Breast epithelium (tissue), 4 donors: ENCODE measurements at regions not wholly inside any gene's neighbourhood (a gene's known extent, or its start where the extent isn't known, plus 50 kb on each side); places are given as distances from the start of the nearest gene placed in this dataset.

Source experiments
- DNase-seq, 2 donors: peaks; one replicate each; pipeline ENCODE4 v3.0.0-alpha.2; 2019; ENCODE audit warnings: low spot score in 2 of 2
- H3K27ac ChIP-seq, 2 donors: fragments of 200-600 bp; sonication (generic) in 1 of 2; one replicate each; pipeline ENCODE4 v1.5.1; 2016 to 2019; ENCODE audit warnings: mild to moderate bottlenecking in 1 of 2
- H3K27me3 ChIP-seq, 2 donors: fragments of 200-600 bp; sonication (generic) in 1 of 2; one replicate each; pipeline versions ENCODE4 v1.5.1 to v1.6.0; 2017 to 2019; ENCODE audit warnings: control low read depth in 1 of 2, mild to moderate bottlenecking in 1 of 2
- H3K36me3 ChIP-seq: fragments of 200-600 bp; one replicate; pipeline ENCODE4 v1.5.1; 2019
- H3K4me1 ChIP-seq, 2 donors: fragments of 200-600 bp; sonication (generic); one replicate each; pipeline ENCODE4 v1.5.1; 2016 to 2019; ENCODE audit warnings: control low read depth in 1 of 2
- H3K4me3 ChIP-seq, 3 donors: fragments of 200-600 bp; sonication (generic); 1 replicate in 2 of 3; 2 replicates in 1 of 3; pipeline ENCODE4 v1.5.1; 2016 to 2019; ENCODE audit warnings: mild to moderate bottlenecking in 3 of 3, moderate library complexity in 2 of 3
- H3K9me3 ChIP-seq, 2 donors: fragments of 200-600 bp; sonication (generic) in 1 of 2; one replicate each; pipeline ENCODE4 v1.5.1; 2016 to 2019; ENCODE audit warnings: control low read depth in 1 of 2
- POLR2A ChIP-seq: fragments of 450-650 bp; IDR thresholded peaks from one replicate; pipeline ENCODE4 v1.6.1; 2016; ENCODE audit warnings: antibody characterized with exemption, mild to moderate bottlenecking, moderate library complexity
- POLR2AphosphoS5 ChIP-seq, 3 donors: sonication (generic); formaldehyde crosslinking; IDR thresholded peaks; one replicate each; pipeline ENCODE4 v1.6.1; 2017; ENCODE audit warnings: antibody characterized with exemption in 3 of 3
- intact Hi-C: fragments of 100-400 bp; cut with DNase I; formaldehyde crosslinking; loops from one replicate; pipeline ENCODE4 v1.15.1; 2023; ENCODE audit warnings: low total_unique reads
- TF ChIP-seq, protein P1 (sequence below), 3 donors: fragments of 450-650 bp; IDR thresholded peaks; one replicate each; pipeline ENCODE4 v1.5.1; 2016 to 2017; ENCODE audit warnings: antibody characterized with exemption in 3 of 3, mild to moderate bottlenecking in 3 of 3, moderate library complexity in 3 of 3

DNA sequence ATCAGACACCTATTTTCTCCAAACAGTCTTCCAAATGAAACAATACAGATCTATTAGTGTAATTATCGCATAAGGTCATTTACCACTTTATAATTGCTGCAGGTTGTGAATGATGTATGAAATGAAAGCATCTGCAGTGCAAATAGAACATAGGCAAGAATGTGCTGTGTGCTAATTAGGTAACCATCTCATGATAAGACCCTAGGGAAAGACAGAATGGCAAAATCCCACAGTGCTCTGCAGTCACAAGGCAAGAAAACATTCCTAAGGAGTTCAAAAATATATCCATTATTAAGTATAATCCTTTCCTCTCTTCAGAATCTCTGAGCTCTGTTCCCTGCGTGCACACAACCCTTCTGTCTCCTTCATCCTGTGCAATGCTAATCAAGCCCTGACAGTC, 488.1 kb downstream of the NR4A2 start:
- no peak for DNase-seq
- no peak for TF ChIP-seq POLR2A
- TF ChIP-seq, protein P1, sequence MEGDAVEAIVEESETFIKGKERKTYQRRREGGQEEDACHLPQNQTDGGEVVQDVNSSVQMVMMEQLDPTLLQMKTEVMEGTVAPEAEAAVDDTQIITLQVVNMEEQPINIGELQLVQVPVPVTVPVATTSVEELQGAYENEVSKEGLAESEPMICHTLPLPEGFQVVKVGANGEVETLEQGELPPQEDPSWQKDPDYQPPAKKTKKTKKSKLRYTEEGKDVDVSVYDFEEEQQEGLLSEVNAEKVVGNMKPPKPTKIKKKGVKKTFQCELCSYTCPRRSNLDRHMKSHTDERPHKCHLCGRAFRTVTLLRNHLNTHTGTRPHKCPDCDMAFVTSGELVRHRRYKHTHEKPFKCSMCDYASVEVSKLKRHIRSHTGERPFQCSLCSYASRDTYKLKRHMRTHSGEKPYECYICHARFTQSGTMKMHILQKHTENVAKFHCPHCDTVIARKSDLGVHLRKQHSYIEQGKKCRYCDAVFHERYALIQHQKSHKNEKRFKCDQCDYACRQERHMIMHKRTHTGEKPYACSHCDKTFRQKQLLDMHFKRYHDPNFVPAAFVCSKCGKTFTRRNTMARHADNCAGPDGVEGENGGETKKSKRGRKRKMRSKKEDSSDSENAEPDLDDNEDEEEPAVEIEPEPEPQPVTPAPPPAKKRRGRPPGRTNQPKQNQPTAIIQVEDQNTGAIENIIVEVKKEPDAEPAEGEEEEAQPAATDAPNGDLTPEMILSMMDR (IDR thresholded peaks at IDR 0.05), result no peak
- TF ChIP-seq POLR2AphosphoS5 (IDR thresholded peaks at IDR 0.05), result no peak
- Histone ChIP-seq H3K27ac (no peak overlapping the region), H3K9me3 (no peaks in the 10 kb centered on the region), H3K27me3 (no peaks in the 10 kb centered on the region), H3K4me3 (no peak overlapping the region), H3K4me1 (no peaks in the 10 kb centered on the region), H3K36me3 (no peaks in the 10 kb centered on the region)
- intact Hi-C loops, result no loop called here

GRCh38 chr2:155842103-155842502, 490.4 kb downstream of the NR4A2 start:
- H3K4me1 ChIP-seq, result no peaks in the 10 kb centered on the region
- H3K9me3 ChIP-seq, result no peaks in the 10 kb centered on the region
- no peak overlapping the region for H3K27ac ChIP-seq
- H3K36me3 ChIP-seq, result no peaks in the 10 kb centered on the region
- intact Hi-C loops, result no loop called here
- H3K4me3 ChIP-seq, result no peak overlapping the region
- no peaks in the 10 kb centered on the region for H3K27me3 ChIP-seq
- TF ChIP-seq, protein P1 (IDR thresholded peaks at IDR 0.05), result no peak
- no peak for TF ChIP-seq POLR2AphosphoS5 (IDR thresholded peaks at IDR 0.05)
- no peak for TF ChIP-seq POLR2A
- DNase-seq, result no peak

- H3K36me3 ChIP-seq, result no peaks in the 10 kb centered on the region
- intact Hi-C loops, result no loop called here
- H3K4me1 ChIP-seq, result no peaks in the 10 kb centered on the region
- no peak overlapping the region for H3K27ac ChIP-seq
- no peak for TF ChIP-seq POLR2AphosphoS5 (IDR thresholded peaks at IDR 0.05)
- TF ChIP-seq, protein P1 (IDR thresholded peaks at IDR 0.05), result no peak
- H3K9me3 ChIP-seq, result no peaks in the 10 kb centered on the region
- no peaks in the 10 kb centered on the region for H3K27me3 ChIP-seq
- H3K4me3 ChIP-seq, result no peak overlapping the region
- DNase-seq, result no peak
Observed at GRCh38 chr2:155841442-155841841, 491.1 kb downstream of the NR4A2 start.

- H3K9me3 ChIP-seq, result no peaks in the 10 kb centered on the region
- H3K4me3 ChIP-seq, result no peak overlapping the region
- DNase-seq, result no peak
- H3K27me3 ChIP-seq, result no peaks in the 10 kb centered on the region
- H3K27ac ChIP-seq, result no peak overlapping the region
- intact Hi-C loops, result no loop called here
- no peaks in the 10 kb centered on the region for H3K36me3 ChIP-seq
- TF ChIP-seq POLR2A (no peak), POLR2AphosphoS5 (IDR thresholded peaks at IDR 0.05) (no peak)
- TF ChIP-seq, protein P1 (IDR thresholded peaks at IDR 0.05), result no peak
- no peaks in the 10 kb centered on the region for H3K4me1 ChIP-seq
Observed at GRCh38 chr2:155840661-155841060, 491.9 kb downstream of the NR4A2 start.

- no peaks in the 10 kb centered on the region for H3K36me3 ChIP-seq
- DNase-seq, result no peak
- H3K9me3 ChIP-seq, result no peaks in the 10 kb centered on the region
- intact Hi-C loops, result no loop called here
- TF ChIP-seq POLR2AphosphoS5 (IDR thresholded peaks at IDR 0.05), result no peak
- TF ChIP-seq, protein P1 (IDR thresholded peaks at IDR 0.05), result no peak
- no peak for TF ChIP-seq POLR2A
- H3K27ac ChIP-seq, result no peak overlapping the region
- H3K27me3 ChIP-seq, result no peaks in the 10 kb centered on the region
- no peaks in the 10 kb centered on the region for H3K4me1 ChIP-seq
- H3K4me3 ChIP-seq, result no peak overlapping the region
Observed at GRCh38 chr2:155839991-155840390, 492.5 kb downstream of the NR4A2 start.
